GM12878 (cell line): ENCODE measurements at regions not wholly inside any gene's neighbourhood (a gene's known extent, or its start where the extent isn't known, plus 50 kb on each side); places are given as distances from the start of the nearest gene placed in this dataset.

Experiments used
- ATAC-seq: fragments of 200-7000 bp; cut with Tn5 transposase; 3 replicates; pipeline ENCODE4 v1.9.1; 2020; ENCODE audit warnings: mild to moderate bottlenecking, moderate library complexity
- BruUV-seq: library from RNA; stranded (reverse); fragments of 400-500 nt; replicated peaks from 2 replicates; lab custom pipeline; 2021; lab: Mats Ljungman, UMichigan
- CTCF ChIA-PET: fragments of 300-600 bp; sonication (Branson Sonifier 250); formaldehyde crosslinking; extraction: SDS; loops from one replicate; lab custom pipeline; 2021; ENCODE audit warnings: inconsistent platforms; lab: Yijun Ruan, JAX
- POLR2A ChIA-PET: fragments of 350-600 bp; formaldehyde crosslinking; extraction: SDS; loops from one replicate; lab custom pipeline; 2021; ENCODE audit warnings: inconsistent platforms; lab: Charles Lee
- RAD21 ChIA-PET: fragments of 300-600 bp; sonication (Branson Sonifier 250); formaldehyde crosslinking; loops from one replicate; lab custom pipeline; 2023; ENCODE audit warnings: antibody characterized with exemption; ENCODE audit not compliant: unreplicated experiment; lab: Charles Lee
- SMC1A ChIA-PET: fragments of 300-600 bp; sonication (Branson Sonifier 250); formaldehyde crosslinking; loops from one replicate; lab custom pipeline; 2023; ENCODE audit not compliant: unreplicated experiment, uncharacterized antibody; lab: Charles Lee
- DNase-seq: peaks from one replicate; pipeline ENCODE4 v3.0.0-alpha.2; 2011; ENCODE audit warnings: low read depth, low spot score
- FAIRE-seq: peaks from 3 replicates; lab custom pipeline; 2011; peaks lifted over from hg19 to GRCh38; lab: Jason Lieb, UNC
- H2AFZ ChIP-seq: 2 replicates; pipeline ENCODE4 v1.6.0; 2011; ENCODE audit warnings: low read depth, low read length, control low read depth; ENCODE audit not compliant: control insufficient read depth
- H3K27ac ChIP-seq: 2 replicates; pipeline ENCODE4 v1.5.1; 2011; ENCODE audit warnings: control low read depth; ENCODE audit not compliant: control insufficient read depth, insufficient read depth
- H3K27me3 ChIP-seq, 2 experiments: replicated peaks in 1 of 2; 2 replicates each; pipeline versions ENCODE4 v1.6.0 to v1.6.1; 2011; ENCODE audit warnings: low read length in 1 of 2; ENCODE audit not compliant: control insufficient read depth in 2 of 2, insufficient read depth in 2 of 2
- H3K36me3 ChIP-seq, 2 experiments: 2 replicates each; pipeline ENCODE4 v1.5.1; 2011; ENCODE audit warnings: low read length in 1 of 2; ENCODE audit not compliant: control insufficient read depth in 2 of 2, insufficient read depth in 2 of 2
- H3K4me1 ChIP-seq: 2 replicates; pipeline ENCODE4 v1.6.1; 2011; ENCODE audit warnings: mild to moderate bottlenecking, low read length, moderate library complexity, mixed read lengths; ENCODE audit not compliant: control insufficient read depth, insufficient read depth
- H3K4me2 ChIP-seq: 2 replicates; pipeline ENCODE4 v1.6.0; 2011; ENCODE audit warnings: control low read depth; ENCODE audit not compliant: control insufficient read depth, insufficient read depth
- H3K4me3 ChIP-seq: fragments of 200-600 bp; sonication (generic); 2 replicates; pipeline ENCODE4 v1.5.1; 2016
- H3K79me2 ChIP-seq: 2 replicates; pipeline ENCODE4 v1.6.0; 2011; ENCODE audit warnings: low read length; ENCODE audit not compliant: control insufficient read depth, insufficient read depth
- H3K9ac ChIP-seq: 2 replicates; pipeline ENCODE4 v1.8.0; 2011; ENCODE audit warnings: low read length, control low read depth, mixed read lengths; ENCODE audit not compliant: control insufficient read depth, insufficient read depth
- H3K9me3 ChIP-seq: replicated peaks from 3 replicates; pipeline ENCODE4 v1.5.1; 2011; ENCODE audit warnings: mild to moderate bottlenecking, low read length; ENCODE audit not compliant: control insufficient read depth, insufficient read depth
- H4K20me1 ChIP-seq: 2 replicates; pipeline ENCODE4 v1.6.0; 2011; ENCODE audit not compliant: control insufficient read depth, insufficient read depth
- BACH1 ChIP-seq: fragments of 450-650 bp; IDR thresholded peaks from 2 replicates; pipeline ENCODE4 v1.6.1; 2017; ENCODE audit warnings: mild to moderate bottlenecking, borderline replicate concordance
- CBX5 ChIP-seq: sonication (generic); IDR thresholded peaks from 2 replicates; pipeline ENCODE4 v1.6.1; 2016; ENCODE audit warnings: low read depth, moderate library complexity, mild to moderate bottlenecking, inconsistent platforms
- CHD1 ChIP-seq: IDR thresholded peaks from 2 replicates; pipeline ENCODE4 v1.6.1; 2012; ENCODE audit warnings: low read depth, low read length, improper control_type of control experiment
- DPF2 ChIP-seq: fragments of 450-650 bp; IDR thresholded peaks from 2 replicates; pipeline ENCODE4 v1.6.1; 2017; ENCODE audit warnings: mild to moderate bottlenecking
- KDM1A ChIP-seq: fragments of 200-600 bp; sonication (generic); IDR thresholded peaks from 2 replicates; pipeline ENCODE4 v1.6.1; 2016; ENCODE audit warnings: borderline replicate concordance
- RAD51 ChIP-seq: fragments of 450-650 bp; IDR thresholded peaks from 2 replicates; pipeline ENCODE4 v1.6.1; 2016; ENCODE audit warnings: moderate library complexity, mild to moderate bottlenecking, inconsistent platforms
- TBL1XR1 ChIP-seq: IDR thresholded peaks from 2 replicates; pipeline ENCODE4 v1.6.1; 2012; ENCODE audit warnings: low read depth, low read length, improper control_type of control experiment
- ZNF622 ChIP-seq: fragments of 450-650 bp; IDR thresholded peaks from 2 replicates; pipeline ENCODE4 v1.6.1; 2017; ENCODE audit warnings: mild to moderate bottlenecking, inconsistent platforms
- WGBS: methylation state at CpG from one replicate; pipeline ENCODE4 v1.1.6; 2016; ENCODE audit warnings: low lambda C conversion rate; ENCODE audit not compliant: insufficient replicate concordance, insufficient coverage; ENCODE audit errors: missing lambda C conversion rate; 5-methylcytosine and 5-hydroxymethylcytosine counted together
- in situ Hi-C: fragments of 300-500 bp; cut with MboI; formaldehyde crosslinking; loops from 9 replicates; pipeline ENCODE4 v1.14.3; 2018; ENCODE audit warnings: mixed read lengths
- intact Hi-C: fragments of 100-400 bp; cut with micrococcal nuclease; formaldehyde crosslinking; loops from one replicate; pipeline ENCODE4 v1.14.2; 2022; ENCODE audit not compliant: unreplicated experiment
- TF ChIP-seq, protein P1 (sequence below): fragments of 150-350 bp; IDR thresholded peaks from 2 replicates; pipeline ENCODE4 v1.6.1; 2014; ENCODE audit warnings: mild to moderate bottlenecking, low read depth, low read length
- TF ChIP-seq, protein P2 (sequence below): IDR thresholded peaks from 2 replicates; pipeline ENCODE4 v1.6.1; 2011; ENCODE audit warnings: low read depth, mild to moderate bottlenecking, low read length, moderate library complexity, borderline replicate concordance; ENCODE audit errors: extremely low read depth
- TF ChIP-seq, protein P3 (sequence below): fragments of 450-650 bp; formaldehyde crosslinking; IDR thresholded peaks from 2 replicates; pipeline ENCODE4 v1.4.0; 2022; ENCODE audit warnings: mild to moderate bottlenecking, moderate library complexity
- TF ChIP-seq, protein P4 (sequence below): IDR thresholded peaks from 2 replicates; pipeline ENCODE4 v1.6.1; 2012; ENCODE audit warnings: low read depth, low read length, improper control_type of control experiment

DNA sequence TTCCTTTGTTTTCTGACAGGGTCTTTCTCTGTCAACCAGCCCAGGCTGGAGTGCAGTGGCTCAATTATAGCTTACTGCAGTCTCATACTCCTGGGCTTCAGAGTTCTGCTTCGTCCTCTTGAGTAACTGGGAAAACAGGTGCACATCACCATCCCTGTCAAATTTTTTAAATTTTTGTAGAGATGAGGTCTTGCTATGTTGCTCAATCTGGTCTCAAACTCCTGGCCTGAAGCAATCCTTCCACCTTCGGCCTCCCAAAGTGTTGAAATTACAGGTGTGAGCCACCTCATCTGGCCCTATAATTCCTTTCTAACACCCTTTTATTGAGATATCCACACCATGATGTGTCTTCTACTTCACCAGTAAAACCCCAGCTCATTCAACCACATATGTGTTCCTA lies 341.6 kb upstream of the PCSK5 start:
- ChIA-PET RAD21 (no interaction called here), CTCF (no interaction called here)
- no peaks in the 10 kb centered on the region for H3K79me2 ChIP-seq
- no peaks in the 10 kb centered on the region for H3K36me3 ChIP-seq
- H3K9me3 ChIP-seq = no peaks in the 10 kb centered on the region
- H3K4me1 ChIP-seq = no peaks in the 10 kb centered on the region
- BruUV-seq = no TSS peak
- WGBS = 3% methylated on average over 2 of the region's 2 CpGs
- no peak for FAIRE-seq
- in situ Hi-C loops = no loop called here
- no peak for TF ChIP-seq RAD51
- no peak for TF ChIP-seq BACH1
- no peak for TF ChIP-seq CHD1
- no peak for TF ChIP-seq KDM1A
- TF ChIP-seq, all 136 proteins: peak for 0
- no peak overlapping the region for H3K4me3 ChIP-seq
- no peak overlapping the region for H2AFZ ChIP-seq
- H3K27ac ChIP-seq = no peak overlapping the region
- H3K9ac ChIP-seq = no peak overlapping the region
- H3K27me3 ChIP-seq = no peaks in the 10 kb centered on the region
- intact Hi-C loops = no loop called here
- SMC1A ChIA-PET = no interaction called here
- ATAC-seq (no peak), DNase-seq (no peak)
- no peaks in the 10 kb centered on the region for H4K20me1 ChIP-seq
- H3K4me2 ChIP-seq = no peak overlapping the region
- POLR2A ChIA-PET = no interaction called here

DNA sequence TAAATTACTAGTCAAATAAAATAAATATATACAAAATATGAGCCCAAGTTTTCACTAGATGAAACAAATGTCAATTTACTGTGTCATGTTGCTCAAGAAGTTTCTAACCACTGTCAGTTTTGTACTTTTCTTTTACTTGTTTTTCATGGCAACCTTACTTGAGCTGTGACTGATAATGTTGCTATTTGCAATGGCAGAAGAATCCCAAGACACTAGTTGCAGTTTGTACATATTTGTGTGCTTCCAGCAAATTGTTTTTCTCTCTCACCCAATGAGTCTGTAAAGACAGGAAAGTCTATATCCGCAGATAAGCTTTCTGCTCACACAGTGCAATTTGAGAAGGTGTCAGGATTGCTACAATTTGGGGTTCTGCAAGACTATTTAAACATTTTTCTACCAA lies 338.6 kb upstream of the PCSK5 start:
- H3K4me3 ChIP-seq = no peak overlapping the region
- no peaks in the 10 kb centered on the region for H3K9me3 ChIP-seq
- SMC1A ChIA-PET = no interaction called here
- WGBS = 12% methylated on average over 1 of the region's 1 CpG
- RAD21 ChIA-PET = no interaction called here
- no peak overlapping the region for H3K4me2 ChIP-seq
- H3K27ac ChIP-seq = no peak overlapping the region
- no peaks in the 10 kb centered on the region for H3K79me2 ChIP-seq
- no peaks in the 10 kb centered on the region for H3K4me1 ChIP-seq
- no peak overlapping the region for H2AFZ ChIP-seq
- TF ChIP-seq ZNF622 = no peak
- TF ChIP-seq DPF2 = no peak
- TF ChIP-seq, protein P1, sequence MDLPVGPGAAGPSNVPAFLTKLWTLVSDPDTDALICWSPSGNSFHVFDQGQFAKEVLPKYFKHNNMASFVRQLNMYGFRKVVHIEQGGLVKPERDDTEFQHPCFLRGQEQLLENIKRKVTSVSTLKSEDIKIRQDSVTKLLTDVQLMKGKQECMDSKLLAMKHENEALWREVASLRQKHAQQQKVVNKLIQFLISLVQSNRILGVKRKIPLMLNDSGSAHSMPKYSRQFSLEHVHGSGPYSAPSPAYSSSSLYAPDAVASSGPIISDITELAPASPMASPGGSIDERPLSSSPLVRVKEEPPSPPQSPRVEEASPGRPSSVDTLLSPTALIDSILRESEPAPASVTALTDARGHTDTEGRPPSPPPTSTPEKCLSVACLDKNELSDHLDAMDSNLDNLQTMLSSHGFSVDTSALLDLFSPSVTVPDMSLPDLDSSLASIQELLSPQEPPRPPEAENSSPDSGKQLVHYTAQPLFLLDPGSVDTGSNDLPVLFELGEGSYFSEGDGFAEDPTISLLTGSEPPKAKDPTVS = no peak
- TF ChIP-seq TBL1XR1 = no peak
- TF ChIP-seq, protein P2, sequence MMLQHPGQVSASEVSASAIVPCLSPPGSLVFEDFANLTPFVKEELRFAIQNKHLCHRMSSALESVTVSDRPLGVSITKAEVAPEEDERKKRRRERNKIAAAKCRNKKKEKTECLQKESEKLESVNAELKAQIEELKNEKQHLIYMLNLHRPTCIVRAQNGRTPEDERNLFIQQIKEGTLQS = no peak
- no peak for TF ChIP-seq CBX5
- TF ChIP-seq, protein P3, sequence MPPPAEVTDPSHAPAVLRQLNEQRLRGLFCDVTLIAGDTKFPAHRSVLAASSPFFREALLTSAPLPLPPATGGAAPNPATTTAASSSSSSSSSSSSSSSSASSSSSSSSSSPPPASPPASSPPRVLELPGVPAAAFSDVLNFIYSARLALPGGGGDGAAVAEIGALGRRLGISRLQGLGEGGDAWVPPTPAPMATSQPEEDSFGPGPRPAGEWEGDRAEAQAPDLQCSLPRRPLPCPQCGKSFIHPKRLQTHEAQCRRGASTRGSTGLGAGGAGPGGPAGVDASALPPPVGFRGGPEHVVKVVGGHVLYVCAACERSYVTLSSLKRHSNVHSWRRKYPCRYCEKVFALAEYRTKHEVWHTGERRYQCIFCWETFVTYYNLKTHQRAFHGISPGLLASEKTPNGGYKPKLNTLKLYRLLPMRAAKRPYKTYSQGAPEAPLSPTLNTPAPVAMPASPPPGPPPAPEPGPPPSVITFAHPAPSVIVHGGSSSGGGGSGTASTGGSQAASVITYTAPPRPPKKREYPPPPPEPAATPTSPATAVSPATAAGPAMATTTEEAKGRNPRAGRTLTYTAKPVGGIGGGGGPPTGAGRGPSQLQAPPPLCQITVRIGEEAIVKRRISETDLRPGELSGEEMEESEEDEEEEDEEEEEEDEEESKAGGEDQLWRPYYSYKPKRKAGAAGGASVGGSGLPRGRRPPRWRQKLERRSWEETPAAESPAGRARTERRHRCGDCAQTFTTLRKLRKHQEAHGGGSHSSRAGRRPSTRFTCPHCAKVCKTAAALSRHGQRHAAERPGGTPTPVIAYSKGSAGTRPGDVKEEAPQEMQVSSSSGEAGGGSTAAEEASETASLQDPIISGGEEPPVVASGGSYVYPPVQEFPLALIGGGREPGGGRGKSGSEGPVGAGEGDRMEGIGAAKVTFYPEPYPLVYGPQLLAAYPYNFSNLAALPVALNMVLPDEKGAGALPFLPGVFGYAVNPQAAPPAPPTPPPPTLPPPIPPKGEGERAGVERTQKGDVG = no peak
- TF ChIP-seq, protein P4, sequence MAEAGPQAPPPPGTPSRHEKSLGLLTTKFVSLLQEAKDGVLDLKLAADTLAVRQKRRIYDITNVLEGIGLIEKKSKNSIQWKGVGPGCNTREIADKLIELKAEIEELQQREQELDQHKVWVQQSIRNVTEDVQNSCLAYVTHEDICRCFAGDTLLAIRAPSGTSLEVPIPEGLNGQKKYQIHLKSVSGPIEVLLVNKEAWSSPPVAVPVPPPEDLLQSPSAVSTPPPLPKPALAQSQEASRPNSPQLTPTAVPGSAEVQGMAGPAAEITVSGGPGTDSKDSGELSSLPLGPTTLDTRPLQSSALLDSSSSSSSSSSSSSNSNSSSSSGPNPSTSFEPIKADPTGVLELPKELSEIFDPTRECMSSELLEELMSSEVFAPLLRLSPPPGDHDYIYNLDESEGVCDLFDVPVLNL = no peak
- TF ChIP-seq, all 136 proteins: peak for 0
- intact Hi-C loops = no loop called here
- ATAC-seq = no peak
- no peaks in the 10 kb centered on the region for H3K27me3 ChIP-seq
- no peak for DNase-seq
- no peak overlapping the region for H3K9ac ChIP-seq
- no peak for FAIRE-seq
- in situ Hi-C loops = no loop called here
- H4K20me1 ChIP-seq = no peaks in the 10 kb centered on the region
- H3K36me3 ChIP-seq = no peaks in the 10 kb centered on the region
- ChIA-PET POLR2A (no interaction called here), CTCF (no interaction called here)
- no TSS peak for BruUV-seq
